NCI-H345 treated with DMSO at 0.1 percent for 48 hours (cell line): ENCODE measurements at regions not wholly inside any gene's neighbourhood (a gene's known extent, or its start where the extent isn't known, plus 50 kb on each side); places are given as distances from the start of the nearest gene placed in this dataset.
"Not testable (repeated sequence)": the region's sequence is repeated elsewhere in the genome, so short reads cannot be mapped to it uniquely, and the experiment has no call there.

Experiments used
- DNase-seq: peaks from one replicate; lab custom pipeline; 2025; ENCODE audit not compliant: unreplicated experiment; lab: John Stamatoyannopoulos, UW

GRCh38 chr16:88128556-88128955 is 177.3 kb downstream of the BANP start:
- no peak for DNase-seq

GRCh38 chr16:88129133-88129532 is 177.9 kb downstream of the BANP start:
- not testable (repeated sequence) for DNase-seq

GRCh38 chr16:88130016-88130415 is 178.8 kb downstream of the BANP start:
- DNase-seq = no peak

- DNase-seq = no peak
Measured at GRCh38 chr16:88130681-88131080, 179.4 kb downstream of the BANP start.

- no peak for DNase-seq
Measured at GRCh38 chr16:88131256-88131655, 180.0 kb downstream of the BANP start.

GRCh38 chr16:88131966-88132365 is 180.7 kb downstream of the BANP start:
- DNase-seq = no peak

- DNase-seq = no peak
Measured at GRCh38 chr16:88132836-88133506, 181.7 kb downstream of the BANP start.

- DNase-seq = no peak
Measured at GRCh38 chr16:88133507-88133843, 182.2 kb downstream of the BANP start.

- not testable (repeated sequence) for DNase-seq
Measured at GRCh38 chr16:88134172-88134898, 183.1 kb downstream of the BANP start.

- not testable (repeated sequence) for DNase-seq
Measured at GRCh38 chr16:88134899-88135682, 183.9 kb downstream of the BANP start.

GRCh38 chr16:88136211-88136713 is 185.0 kb downstream of the BANP start:
- not testable (repeated sequence) for DNase-seq

- DNase-seq = not testable (repeated sequence)
Measured at GRCh38 chr16:88136939-88137338, 185.7 kb downstream of the BANP start.

- DNase-seq = not testable (repeated sequence)
Measured at GRCh38 chr16:88139141-88139540, 187.9 kb downstream of the BANP start.

- not testable (repeated sequence) for DNase-seq
Measured at GRCh38 chr16:88140195-88140594, 189.0 kb downstream of the BANP start.

GRCh38 chr16:88141580-88141979 is 190.3 kb downstream of the BANP start:
- no peak for DNase-seq

- DNase-seq = not testable (repeated sequence)
Measured at GRCh38 chr16:88142056-88142935, 191.1 kb downstream of the BANP start.

- DNase-seq = not testable (repeated sequence)
Measured at GRCh38 chr16:88143122-88144027, 192.1 kb downstream of the BANP start.

GRCh38 chr16:88144028-88144511 is 192.8 kb downstream of the BANP start:
- no peak for DNase-seq

GRCh38 chr16:88145376-88145775 is 194.1 kb downstream of the BANP start:
- not testable (repeated sequence) for DNase-seq
